ENCODE measurements at regions not wholly inside any gene's neighbourhood (a gene's known extent, or its start where the extent isn't known, plus 50 kb on each side); places are given as distances from the start of the nearest gene placed in this dataset.

GRCh38 chr7:153588586-153588985, 463.6 kb upstream of the DPP6 start:
- Histone ChIP-seq H3K9me3 (ENCODE audit: control insufficient read depth, insufficient read depth, low read depth, low read length) (no peaks in the 10 kb centered on the region), H3K4me3 (ENCODE audit: low read depth in 2 of 2, low read length in 2 of 2) (no peak overlapping the region), H3K4me1 (ENCODE audit: control insufficient read depth, insufficient read depth, low read length) (no peaks in the 10 kb centered on the region), H3K27ac (ENCODE audit: low read length) (no peak overlapping the region), H3K27me3 (ENCODE audit: control insufficient read depth, insufficient read depth, low read length) (no peaks in the 10 kb centered on the region), H3K36me3 (ENCODE audit: control insufficient read depth, insufficient read depth, low read length) (no peaks in the 10 kb centered on the region)
- DNase-seq (ENCODE audit: low read depth, low spot score), result no peak
- no peak for ATAC-seq
- POLR2A ChIA-PET, result no interaction called here
- CTCF ChIA-PET, result no interaction called here
- intact Hi-C loops (cut with micrococcal nuclease; ENCODE audit: unreplicated experiment) (no loop called here), in situ Hi-C loops (cut with HindIII; ENCODE audit: low pct_unique_long_range_greater_than_20kb, low sequenced_read_pairs) (no loop called here)
- TF ChIP-seq CTCF (IDR thresholded peaks at IDR 0.05), result no peak
- TF ChIP-seq TCF7L2 (IDR thresholded peaks at IDR 0.05; ENCODE audit: low read depth, low read length), result no peak
- BruUV-seq (replicated peaks), result no TSS peak

GRCh38 chr7:153590136-153590535, 462.1 kb upstream of the DPP6 start:
- Histone ChIP-seq H3K9me3 (ENCODE audit: control insufficient read depth, insufficient read depth, low read depth, low read length) (no peaks in the 10 kb centered on the region), H3K4me1 (ENCODE audit: control insufficient read depth, insufficient read depth, low read length) (no peaks in the 10 kb centered on the region), H3K27me3 (ENCODE audit: control insufficient read depth, insufficient read depth, low read length) (no peaks in the 10 kb centered on the region), H3K36me3 (ENCODE audit: control insufficient read depth, insufficient read depth, low read length) (no peaks in the 10 kb centered on the region), H3K27ac (ENCODE audit: low read length) (no peak overlapping the region), H3K4me3 (ENCODE audit: low read depth in 2 of 2, low read length in 2 of 2) (no peak overlapping the region)
- ATAC-seq (no peak), DNase-seq (ENCODE audit: low read depth, low spot score) (no peak)
- POLR2A ChIA-PET, result no interaction called here
- CTCF ChIA-PET, result no interaction called here
- intact Hi-C loops (cut with micrococcal nuclease; ENCODE audit: unreplicated experiment), result no loop called here
- TF ChIP-seq CTCF (IDR thresholded peaks at IDR 0.05) (no peak), TCF7L2 (IDR thresholded peaks at IDR 0.05; ENCODE audit: low read depth, low read length) (no peak), SIN3A (IDR thresholded peaks at IDR 0.05; ENCODE audit: borderline replicate concordance, insufficient read depth, low read depth, low read length) (no peak), REST (IDR thresholded peaks at IDR 0.05; ENCODE audit: insufficient read depth in 1 of 2, low read depth in 2 of 2, low read length in 1 of 2) (no peak)
- in situ Hi-C loops (cut with HindIII; ENCODE audit: low pct_unique_long_range_greater_than_20kb, low sequenced_read_pairs), result no loop called here
- BruUV-seq (replicated peaks), result no TSS peak

- H3K4me3 ChIP-seq (ENCODE audit: low read depth in 2 of 2, low read length in 2 of 2), result no peak overlapping the region
- no peaks in the 10 kb centered on the region for H3K27me3 ChIP-seq (ENCODE audit: control insufficient read depth, insufficient read depth, low read length)
- in situ Hi-C loops (cut with HindIII; ENCODE audit: low pct_unique_long_range_greater_than_20kb, low sequenced_read_pairs) (no loop called here), intact Hi-C loops (cut with micrococcal nuclease; ENCODE audit: unreplicated experiment) (no loop called here)
- H3K9me3 ChIP-seq (ENCODE audit: control insufficient read depth, insufficient read depth, low read depth, low read length), result no peaks in the 10 kb centered on the region
- ATAC-seq (no peak), DNase-seq (ENCODE audit: low read depth, low spot score) (no peak)
- ChIA-PET CTCF (no interaction called here), POLR2A (no interaction called here)
- H3K36me3 ChIP-seq (ENCODE audit: control insufficient read depth, insufficient read depth, low read length), result no peaks in the 10 kb centered on the region
- no peak overlapping the region for H3K27ac ChIP-seq (ENCODE audit: low read length)
- BruUV-seq (replicated peaks), result no TSS peak
- no peak for TF ChIP-seq CTCF (IDR thresholded peaks at IDR 0.05)
- no peak for TF ChIP-seq SIN3A (IDR thresholded peaks at IDR 0.05; ENCODE audit: borderline replicate concordance, insufficient read depth, low read depth, low read length)
- no peak for TF ChIP-seq REST (IDR thresholded peaks at IDR 0.05; ENCODE audit: insufficient read depth in 1 of 2, low read depth in 2 of 2, low read length in 1 of 2)
- TF ChIP-seq POLR2AphosphoS5 (IDR thresholded peaks at IDR 0.05; ENCODE audit: low read depth, low read length), result no peak
- no peak for TF ChIP-seq TCF7L2 (IDR thresholded peaks at IDR 0.05; ENCODE audit: low read depth, low read length)
- H3K4me1 ChIP-seq (ENCODE audit: control insufficient read depth, insufficient read depth, low read length), result no peaks in the 10 kb centered on the region
Observed at GRCh38 chr7:153590571-153590970, 461.6 kb upstream of the DPP6 start.
